ENCODE measurements at regions not wholly inside any gene's neighbourhood (a gene's known extent, or its start where the extent isn't known, plus 50 kb on each side); places are given as distances from the start of the nearest gene placed in this dataset.

DNA sequence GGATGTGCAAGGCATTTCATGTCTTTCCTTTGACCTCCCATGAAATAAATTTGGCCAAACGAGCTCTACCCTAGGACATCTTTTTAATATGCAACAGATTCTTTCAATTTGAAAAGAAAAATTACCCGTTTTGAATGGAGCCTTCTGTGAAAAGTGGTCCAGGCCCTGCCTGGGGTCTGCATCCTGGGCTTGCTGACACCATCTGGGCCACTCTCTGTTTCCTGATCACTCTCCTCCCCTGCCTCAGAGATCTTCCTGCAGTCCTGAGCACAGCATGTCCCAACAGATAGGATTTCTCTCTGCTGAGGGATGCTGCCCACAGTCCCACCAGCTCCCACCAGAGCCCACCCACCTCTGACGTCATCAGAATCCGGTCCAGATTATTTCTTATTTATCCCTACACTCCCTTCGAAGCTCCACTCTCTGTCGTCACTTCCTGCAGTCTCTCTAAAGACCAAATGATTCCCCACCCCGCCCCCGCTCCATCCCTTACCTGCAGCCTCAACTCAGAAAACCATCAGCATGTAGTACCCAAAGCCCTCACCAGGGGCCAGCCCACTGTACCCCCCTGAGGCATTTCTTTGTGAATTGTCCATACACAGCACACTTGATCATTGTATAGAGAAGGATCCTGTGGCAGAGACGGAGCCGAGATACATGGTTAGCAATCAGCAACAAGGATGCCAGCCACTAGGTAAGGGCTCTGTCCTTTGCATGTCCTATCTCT, 192.1 kb upstream of the MGMT start:
- TF ChIP-seq, protein P1, sequence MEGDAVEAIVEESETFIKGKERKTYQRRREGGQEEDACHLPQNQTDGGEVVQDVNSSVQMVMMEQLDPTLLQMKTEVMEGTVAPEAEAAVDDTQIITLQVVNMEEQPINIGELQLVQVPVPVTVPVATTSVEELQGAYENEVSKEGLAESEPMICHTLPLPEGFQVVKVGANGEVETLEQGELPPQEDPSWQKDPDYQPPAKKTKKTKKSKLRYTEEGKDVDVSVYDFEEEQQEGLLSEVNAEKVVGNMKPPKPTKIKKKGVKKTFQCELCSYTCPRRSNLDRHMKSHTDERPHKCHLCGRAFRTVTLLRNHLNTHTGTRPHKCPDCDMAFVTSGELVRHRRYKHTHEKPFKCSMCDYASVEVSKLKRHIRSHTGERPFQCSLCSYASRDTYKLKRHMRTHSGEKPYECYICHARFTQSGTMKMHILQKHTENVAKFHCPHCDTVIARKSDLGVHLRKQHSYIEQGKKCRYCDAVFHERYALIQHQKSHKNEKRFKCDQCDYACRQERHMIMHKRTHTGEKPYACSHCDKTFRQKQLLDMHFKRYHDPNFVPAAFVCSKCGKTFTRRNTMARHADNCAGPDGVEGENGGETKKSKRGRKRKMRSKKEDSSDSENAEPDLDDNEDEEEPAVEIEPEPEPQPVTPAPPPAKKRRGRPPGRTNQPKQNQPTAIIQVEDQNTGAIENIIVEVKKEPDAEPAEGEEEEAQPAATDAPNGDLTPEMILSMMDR (IDR thresholded peaks at IDR 0.05): no peak
- no peak for TF ChIP-seq POLR2A (IDR thresholded peaks at IDR 0.05)
- intact Hi-C loops (cut with DNase I): no loop called here
- no peaks in the 10 kb centered on the region for H3K36me3 ChIP-seq

DNA sequence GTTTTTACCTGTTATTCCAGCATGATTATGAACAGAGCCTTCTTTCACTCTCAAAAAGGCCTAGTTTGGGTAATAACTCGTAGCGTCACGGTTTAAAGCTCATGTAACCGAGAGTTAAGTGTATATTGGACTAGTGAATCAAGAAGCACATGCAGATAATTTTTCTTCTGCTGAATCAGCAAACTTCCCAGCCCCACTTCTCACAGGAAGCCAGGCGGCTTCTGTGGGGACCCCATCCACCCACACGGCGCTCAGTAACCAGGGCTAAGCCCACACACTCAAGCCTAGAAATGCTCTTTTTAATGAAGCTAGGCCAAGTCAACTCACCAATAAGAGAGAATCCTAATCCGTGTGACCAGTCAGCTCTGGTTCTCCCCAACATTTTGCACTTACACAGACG, 191.2 kb upstream of the MGMT start:
- Histone ChIP-seq H3K4me1 (no peaks in the 10 kb centered on the region), H3K9me3 (no peaks in the 10 kb centered on the region), H3K27me3 (no peaks in the 10 kb centered on the region), H3K4me3 (no peak overlapping the region), H3K27ac (no peak overlapping the region), H3K36me3 (no peaks in the 10 kb centered on the region)
- DNase-seq (no peak), ATAC-seq (no peak)
- TF ChIP-seq, protein P1 (IDR thresholded peaks at IDR 0.05): no peak
- no peak for TF ChIP-seq POLR2A (IDR thresholded peaks at IDR 0.05)
- intact Hi-C loops (cut with DNase I): no loop called here
- 80% methylated on average over 6 of the region's 9 CpGs for WGBS (ENCODE audit: insufficient coverage, low coverage, low lambda C conversion rate, missing lambda C conversion rate)

More for the DNA sequence above, 192.1 kb upstream of the MGMT start:
- WGBS (ENCODE audit: insufficient coverage, low coverage, low lambda C conversion rate, missing lambda C conversion rate): 65% methylated on average over 8 of the region's 10 CpGs
- DNase-seq: no peak
- no peaks in the 10 kb centered on the region for H3K9me3 ChIP-seq
- H3K4me3 ChIP-seq: no peak overlapping the region
- ATAC-seq: no peak
- H3K4me1 ChIP-seq: no peaks in the 10 kb centered on the region
- no peak overlapping the region for H3K27ac ChIP-seq
- no peaks in the 10 kb centered on the region for H3K27me3 ChIP-seq

DNA sequence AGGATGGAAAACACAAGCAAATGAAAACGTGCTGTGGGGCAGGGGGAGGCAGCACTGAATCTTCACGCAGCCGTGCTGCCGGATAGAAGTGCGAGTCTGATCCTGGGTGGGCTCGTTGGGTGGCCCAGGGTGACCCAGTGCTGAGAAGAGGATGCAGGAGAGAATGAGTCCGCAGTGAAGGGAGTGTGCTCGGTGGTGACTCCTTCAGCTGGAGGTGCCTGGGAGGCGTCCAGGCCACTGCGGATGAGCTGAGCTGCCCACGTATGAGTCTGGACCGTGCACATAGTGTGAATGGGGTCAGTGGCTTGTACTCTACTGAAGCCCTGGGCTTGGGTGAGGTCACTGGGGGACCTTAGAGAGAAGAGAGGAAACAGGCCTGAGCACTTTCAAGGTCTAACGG, 190.0 kb upstream of the MGMT start:
- WGBS (ENCODE audit: insufficient coverage, low coverage, low lambda C conversion rate, missing lambda C conversion rate): 65% methylated on average over 9 of the region's 13 CpGs
- no peaks in the 10 kb centered on the region for H3K27me3 ChIP-seq
- DNase-seq: no peak
- no peaks in the 10 kb centered on the region for H3K36me3 ChIP-seq
- no peak for ATAC-seq
- H3K4me3 ChIP-seq: no peak overlapping the region
- no peaks in the 10 kb centered on the region for H3K9me3 ChIP-seq
- H3K27ac ChIP-seq: no peak overlapping the region
- intact Hi-C loops (cut with DNase I): no loop called here
- TF ChIP-seq, protein P1 (IDR thresholded peaks at IDR 0.05): no peak
- no peak for TF ChIP-seq POLR2A (IDR thresholded peaks at IDR 0.05)
- H3K4me1 ChIP-seq: no peaks in the 10 kb centered on the region

DNA sequence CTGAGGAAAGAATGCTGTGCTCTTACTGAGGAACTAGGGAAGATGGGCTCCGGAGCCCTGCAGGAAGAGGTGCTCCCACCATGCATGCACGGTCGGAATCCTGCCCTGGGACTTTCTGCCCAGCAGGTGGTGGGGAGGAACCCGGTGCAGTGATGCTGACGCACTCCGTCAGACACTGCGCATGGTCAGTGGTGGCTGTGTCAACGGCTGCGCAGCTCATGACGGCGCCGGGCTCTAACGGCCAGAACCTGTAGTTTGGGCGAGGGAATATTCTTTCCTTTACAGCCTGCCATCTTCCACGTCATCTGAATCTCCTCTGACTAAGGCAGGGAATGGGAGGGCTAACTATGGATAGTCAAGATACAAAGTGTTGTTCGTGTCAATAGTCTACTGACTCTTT, 189.2 kb upstream of the MGMT start:
- whole genome bisulfite sequencing (ENCODE audit: insufficient coverage, low coverage, low lambda C conversion rate, missing lambda C conversion rate): 60% methylated on average over 4 of the region's 16 CpGs

More for the DNA sequence above, 189.2 kb upstream of the MGMT start:
- ATAC-seq: peak in 1 of 4 donors; percentile 28
- no peaks in the 10 kb centered on the region for H3K27me3 ChIP-seq
- no peak for DNase-seq
- H3K9me3 ChIP-seq: no peaks in the 10 kb centered on the region
- H3K36me3 ChIP-seq: no peaks in the 10 kb centered on the region
- H3K27ac ChIP-seq: no peak overlapping the region
- TF ChIP-seq POLR2A (IDR thresholded peaks at IDR 0.05): no peak
- TF ChIP-seq, protein P1 (IDR thresholded peaks at IDR 0.05): no peak
- no peak overlapping the region for H3K4me3 ChIP-seq
- intact Hi-C loops (cut with DNase I): no loop called here
- no peaks in the 10 kb centered on the region for H3K4me1 ChIP-seq
